ENCODE measurements at regions not wholly inside any gene's neighbourhood (a gene's known extent, or its start where the extent isn't known, plus 50 kb on each side); places are given as distances from the start of the nearest gene placed in this dataset.

- Histone ChIP-seq H3K4ac (ENCODE audit: low read depth, low read length) (no peak overlapping the region), H4K91ac (ENCODE audit: insufficient read length, low read depth, low read length) (no peak overlapping the region), H4K8ac (replicated peaks; ENCODE audit: insufficient read length, low read depth, low read length) (no peak overlapping the region), H2BK20ac (ENCODE audit: low read depth, low read length, poor library complexity, severe bottlenecking) (no peak overlapping the region), H2BK5ac (ENCODE audit: insufficient read length, low read length) (no peak overlapping the region), H3K4me1 (ENCODE audit: insufficient read depth, low read length) (no peaks in the 10 kb centered on the region), H3K79me1 (ENCODE audit: insufficient read depth, low read depth, low read length, poor library complexity, severe bottlenecking) (no peaks in the 10 kb centered on the region), H3K79me2 (ENCODE audit: insufficient read depth, low read length) (no peaks in the 10 kb centered on the region), H3K18ac (ENCODE audit: insufficient read length, low read depth, low read length) (no peak overlapping the region), H4K5ac (ENCODE audit: insufficient read length, low read depth, low read length) (no peak overlapping the region), H3T11ph (ENCODE audit: low read length) (no peak overlapping the region), H2AFZ (ENCODE audit: low read length) (no peak overlapping the region), H3K23ac (ENCODE audit: insufficient read length, low read depth, low read length) (no peak overlapping the region), H3K9ac (ENCODE audit: extremely low read depth, insufficient read length, low read length) (no peak overlapping the region), H2BK15ac (ENCODE audit: low read depth, low read length) (no peak overlapping the region), H3K27me3 (ENCODE audit: insufficient read depth, low read length) (no peaks in the 10 kb centered on the region), H2BK120ac (ENCODE audit: low read depth, low read length, poor library complexity, severe bottlenecking) (no peak overlapping the region), H3K9me3 (ENCODE audit: control insufficient read depth, low read depth, low read length) (no peaks in the 10 kb centered on the region), H3K56ac (ENCODE audit: insufficient read length, low read depth, low read length) (no peak overlapping the region), H3K27ac (ENCODE audit: insufficient read length, low read depth, low read length) (no peak overlapping the region), H3K4me2 (ENCODE audit: insufficient read depth, insufficient read length, low read length) (no peak overlapping the region), H2BK12ac (ENCODE audit: insufficient read length, low read depth, low read length) (no peak overlapping the region), H4K20me1 (ENCODE audit: control insufficient read depth, insufficient read depth, insufficient read length) (no peaks in the 10 kb centered on the region), H2AK5ac (ENCODE audit: insufficient read length, low read length) (no peak overlapping the region), H3K14ac (ENCODE audit: insufficient read depth, low read length) (no peak overlapping the region), H3K23me2 (ENCODE audit: insufficient read length, low read depth, low read length, poor library complexity, severe bottlenecking) (no peaks in the 10 kb centered on the region)
- peaks cover 11 to 16% of the 10 kb centered on the region in 2 experiments for H3K4me1 Mint-ChIP-seq
- H3K4me3 Mint-ChIP-seq, result no peak overlapping the region
- no peaks in the 10 kb centered on the region for H3K27me3 Mint-ChIP-seq (ENCODE audit: low read depth)
- no peak for DNase-seq
- H3K36me3 Mint-ChIP-seq (ENCODE audit: insufficient read depth in 1 of 3, low read depth in 3 of 3), result no peaks in the 10 kb centered on the region
- TF ChIP-seq, protein P1, sequence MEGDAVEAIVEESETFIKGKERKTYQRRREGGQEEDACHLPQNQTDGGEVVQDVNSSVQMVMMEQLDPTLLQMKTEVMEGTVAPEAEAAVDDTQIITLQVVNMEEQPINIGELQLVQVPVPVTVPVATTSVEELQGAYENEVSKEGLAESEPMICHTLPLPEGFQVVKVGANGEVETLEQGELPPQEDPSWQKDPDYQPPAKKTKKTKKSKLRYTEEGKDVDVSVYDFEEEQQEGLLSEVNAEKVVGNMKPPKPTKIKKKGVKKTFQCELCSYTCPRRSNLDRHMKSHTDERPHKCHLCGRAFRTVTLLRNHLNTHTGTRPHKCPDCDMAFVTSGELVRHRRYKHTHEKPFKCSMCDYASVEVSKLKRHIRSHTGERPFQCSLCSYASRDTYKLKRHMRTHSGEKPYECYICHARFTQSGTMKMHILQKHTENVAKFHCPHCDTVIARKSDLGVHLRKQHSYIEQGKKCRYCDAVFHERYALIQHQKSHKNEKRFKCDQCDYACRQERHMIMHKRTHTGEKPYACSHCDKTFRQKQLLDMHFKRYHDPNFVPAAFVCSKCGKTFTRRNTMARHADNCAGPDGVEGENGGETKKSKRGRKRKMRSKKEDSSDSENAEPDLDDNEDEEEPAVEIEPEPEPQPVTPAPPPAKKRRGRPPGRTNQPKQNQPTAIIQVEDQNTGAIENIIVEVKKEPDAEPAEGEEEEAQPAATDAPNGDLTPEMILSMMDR (conservative IDR thresholded peaks at IDR 0.05), result no peak
- no peaks in the 10 kb centered on the region for H3K9me3 Mint-ChIP-seq
- no CpG with 5 or more reads among the region's 5 CpGs for WGBS (ENCODE audit: extremely low coverage, insufficient read length, low lambda C conversion rate)
- peak overlapping the region in 1 of 3 experiments; percentile 22; a peak in 1 of 7 replicates for H3K27ac Mint-ChIP-seq
These were observed 140.8 kb upstream of the SFRP2 start for GRCh38 chr4:153929675-153930074.

All from H9 (cell line).